HPDE6-E6E7 (cell line): ENCODE measurements at regions not wholly inside any gene's neighbourhood (a gene's known extent, or its start where the extent isn't known, plus 50 kb on each side); places are given as distances from the start of the nearest gene placed in this dataset.

Experiments
- DNase-seq: peaks from one replicate; pipeline ENCODE4 v3.0.0; 2011; ENCODE audit warnings: missing footprints; ENCODE audit errors: extremely low spot score

GRCh38 chr5:175109058-175109755 is 334.8 kb downstream of the DRD1 start:
- no peak for DNase-seq

GRCh38 chr5:175107865-175108264 is 336.1 kb downstream of the DRD1 start:
- no peak for DNase-seq

GRCh38 chr5:175107028-175107588 is 336.9 kb downstream of the DRD1 start:
- no peak for DNase-seq

- DNase-seq = no peak
These were observed 339.3 kb downstream of the DRD1 start for GRCh38 chr5:175104677-175105076.

GRCh38 chr5:175103746-175104145 is 340.2 kb downstream of the DRD1 start:
- no peak for DNase-seq

- no peak for DNase-seq
These were observed 341.3 kb downstream of the DRD1 start for GRCh38 chr5:175102717-175103116.

- DNase-seq = no peak
These were observed 345.7 kb downstream of the DRD1 start for GRCh38 chr5:175098301-175098700.

- DNase-seq = no peak
These were observed 347.4 kb downstream of the DRD1 start for GRCh38 chr5:175096469-175097165.

GRCh38 chr5:175094461-175094860 is 349.5 kb downstream of the DRD1 start:
- no peak for DNase-seq

GRCh38 chr5:175092691-175093090 is 351.3 kb downstream of the DRD1 start:
- DNase-seq = no peak

- no peak for DNase-seq
These were observed 355.0 kb downstream of the DRD1 start for GRCh38 chr5:175088963-175089362.

GRCh38 chr5:175082866-175083590 is 358.6 kb downstream of the MSX2 start:
- no peak for DNase-seq

- DNase-seq = no peak
These were observed 358.0 kb downstream of the MSX2 start for GRCh38 chr5:175082346-175082745.

GRCh38 chr5:175079707-175080106 is 355.3 kb downstream of the MSX2 start:
- no peak for DNase-seq

- DNase-seq = no peak
These were observed 345.9 kb downstream of the MSX2 start for GRCh38 chr5:175070283-175070682.

- DNase-seq = no peak
These were observed 335.9 kb downstream of the MSX2 start for GRCh38 chr5:175060257-175060656.

GRCh38 chr5:175059687-175060211 is 335.4 kb downstream of the MSX2 start:
- no peak for DNase-seq

GRCh38 chr5:175056831-175057230 is 332.4 kb downstream of the MSX2 start:
- DNase-seq = no peak

GRCh38 chr5:175054243-175054642 is 329.9 kb downstream of the MSX2 start:
- DNase-seq = no peak

GRCh38 chr5:175052351-175052750 is 328.0 kb downstream of the MSX2 start:
- DNase-seq = no peak

GRCh38 chr5:175047048-175047447 is 322.7 kb downstream of the MSX2 start:
- no peak for DNase-seq

- DNase-seq = no peak
These were observed 321.4 kb downstream of the MSX2 start for GRCh38 chr5:175045820-175046219.
